A549 (cell line): ENCODE measurements at regions not wholly inside any gene's neighbourhood (a gene's known extent, or its start where the extent isn't known, plus 50 kb on each side); places are given as distances from the start of the nearest gene placed in this dataset.
"Not testable (repeated sequence)": the region's sequence is repeated elsewhere in the genome, so short reads cannot be mapped to it uniquely, and the experiment has no call there.

ENCODE experiments used
- ATAC-seq, 2 experiments: fragments of 200-7000 bp in 1 of 2; fragments of >200 bp in 1 of 2; cut with Nextera tagmentation in 1 of 2; cut with Tn5 transposase in 1 of 2; 3 replicates each; pipeline versions ENCODE4 v1.8.0 to v1.9.1; 2018 to 2020; ENCODE audit warnings: mild to moderate bottlenecking in 1 of 2, moderate library complexity in 1 of 2
- CTCF ChIA-PET: fragments of 300-600 bp; sonication (Branson Sonifier 250); formaldehyde crosslinking; extraction: SDS; loops from one replicate; lab custom pipeline; 2021; ENCODE audit warnings: antibody characterized with exemption, inconsistent platforms; lab: Yijun Ruan, JAX
- POLR2A ChIA-PET: fragments of 350-600 bp; formaldehyde crosslinking; extraction: SDS; loops from one replicate; lab custom pipeline; 2021; ENCODE audit warnings: antibody characterized with exemption, inconsistent platforms; lab: Yijun Ruan, JAX
- DNase-seq, 2 experiments: peaks; one replicate each; pipeline versions ENCODE4 v3.0.0 to v3.0.0-alpha.2; 2011 to 2016; ENCODE audit warnings: low read depth in 1 of 2, low spot score in 1 of 2
- FAIRE-seq: peaks from 2 replicates; lab custom pipeline; 2011; peaks lifted over from hg19 to GRCh38; lab: Jason Lieb, UNC
- H3K27ac ChIP-seq, 2 experiments: fragments of >200 bp; sonication (Bioruptor Twin); formaldehyde crosslinking; 3 replicates each; pipeline ENCODE4 v1.5.1; 2016 to 2017
- H3K4me1 ChIP-seq: fragments of >200 bp; sonication (Bioruptor Twin); formaldehyde crosslinking; 3 replicates; pipeline ENCODE4 v1.6.1; 2016
- H3K4me2 ChIP-seq: fragments of >200 bp; sonication (Bioruptor Twin); formaldehyde crosslinking; 3 replicates; pipeline ENCODE4 v1.6.1; 2016
- H3K4me3 ChIP-seq: fragments of >200 bp; sonication (Bioruptor Twin); formaldehyde crosslinking; 3 replicates; pipeline ENCODE4 v1.5.1; 2016
- H3K9me3 ChIP-seq: fragments of >200 bp; sonication (Bioruptor Twin); formaldehyde crosslinking; 3 replicates; pipeline ENCODE4 v1.6.1; 2016
- CHD4 ChIP-seq: fragments of 200-600 bp; sonication (generic); IDR thresholded peaks from 2 replicates; pipeline ENCODE4 v1.6.1; 2016; ENCODE audit warnings: antibody characterized with exemption, mild to moderate bottlenecking, borderline replicate concordance
- EHF ChIP-seq: fragments of 250-450 bp; sonication (Bioruptor Pico); IDR thresholded peaks from 2 replicates; pipeline ENCODE4 v1.5.0; 2020; ENCODE audit warnings: mild to moderate bottlenecking
- FOSB ChIP-seq: fragments of 250-450 bp; sonication (Bioruptor Pico); IDR thresholded peaks from 2 replicates; pipeline ENCODE4 v1.5.0; 2020; ENCODE audit warnings: mild to moderate bottlenecking, moderate library complexity
- GATA3 ChIP-seq: IDR thresholded peaks from 2 replicates; pipeline ENCODE4 v1.6.1; 2012; ENCODE audit warnings: borderline replicate concordance
- HEYL ChIP-seq: fragments of 250-450 bp; sonication (Bioruptor Pico); IDR thresholded peaks from 2 replicates; pipeline ENCODE4 v1.8.0; 2021; ENCODE audit warnings: mild to moderate bottlenecking, moderate library complexity
- HOXB5 ChIP-seq: fragments of 250-450 bp; sonication (Bioruptor Pico); IDR thresholded peaks from 2 replicates; pipeline ENCODE4 v1.5.0; 2020; ENCODE audit warnings: mild to moderate bottlenecking, moderate library complexity
- JUN ChIP-seq, 2 experiments: fragments of >200 bp; sonication (Bioruptor Twin); formaldehyde crosslinking; IDR thresholded peaks; 2 replicates in 1 of 2; 3 replicates in 1 of 2; pipeline ENCODE4 v1.6.1; 2016 to 2017
- JUNB ChIP-seq: fragments of >200 bp; sonication (Bioruptor Twin); formaldehyde crosslinking; IDR thresholded peaks from 2 replicates; pipeline ENCODE4 v1.6.1; 2016
- KDM1A ChIP-seq: fragments of 200-600 bp; sonication (generic); IDR thresholded peaks from 2 replicates; pipeline ENCODE4 v1.6.1; 2016; ENCODE audit warnings: low read depth, mild to moderate bottlenecking
- KDM5A ChIP-seq: fragments of 200-600 bp; sonication (generic); IDR thresholded peaks from 2 replicates; pipeline ENCODE4 v1.6.1; 2016; ENCODE audit warnings: antibody characterized with exemption, mild to moderate bottlenecking
- MAFK ChIP-seq: fragments of 450-650 bp; IDR thresholded peaks from 2 replicates; pipeline ENCODE4 v1.6.1; 2014; ENCODE audit not compliant: partially characterized antibody
- MAZ ChIP-seq: fragments of 150-350 bp; IDR thresholded peaks from 2 replicates; pipeline ENCODE4 v1.6.1; 2014; ENCODE audit warnings: antibody characterized with exemption, low read depth, low read length, borderline replicate concordance
- MYC ChIP-seq: IDR thresholded peaks from 2 replicates; pipeline ENCODE4 v1.6.1; 2012; ENCODE audit warnings: mild to moderate bottlenecking, inconsistent platforms, low read length, improper control_type of control experiment, borderline replicate concordance
- NPAS2 ChIP-seq: fragments of 250-450 bp; sonication (Bioruptor Pico); IDR thresholded peaks from 2 replicates; pipeline ENCODE4 v1.8.0; 2022; ENCODE audit warnings: mild to moderate bottlenecking, moderate library complexity, borderline replicate concordance
- PHF8 ChIP-seq: fragments of 200-600 bp; sonication (generic); IDR thresholded peaks from 2 replicates; pipeline ENCODE4 v1.6.1; 2016; ENCODE audit warnings: low read depth, mild to moderate bottlenecking, antibody characterized with exemption, moderate library complexity, borderline replicate concordance
- RAD21 ChIP-seq, 2 experiments: fragments of >200 bp in 1 of 2; sonication (Bioruptor Twin) in 1 of 2; formaldehyde crosslinking in 1 of 2; IDR thresholded peaks in 1 of 2; conservative IDR thresholded peaks in 1 of 2; 2 replicates in 1 of 2; 3 replicates in 1 of 2; pipeline ENCODE4 v1.6.1; 2012 to 2018; ENCODE audit warnings: inconsistent platforms in 1 of 2
- RCOR1 ChIP-seq: fragments of 150-350 bp; IDR thresholded peaks from 2 replicates; pipeline ENCODE4 v1.6.1; 2014; ENCODE audit warnings: antibody characterized with exemption, low read length, low read depth
- RNF2 ChIP-seq: fragments of 200-600 bp; sonication (generic); IDR thresholded peaks from 2 replicates; pipeline ENCODE4 v1.6.1; 2016; ENCODE audit warnings: low read depth, mild to moderate bottlenecking, antibody characterized with exemption, moderate library complexity, borderline replicate concordance
- SMC3 ChIP-seq: fragments of >200 bp; sonication (Bioruptor Twin); formaldehyde crosslinking; IDR thresholded peaks from 3 replicates; pipeline ENCODE4 v1.6.1; 2018; ENCODE audit warnings: inconsistent platforms
- ZFP36 ChIP-seq: fragments of 450-650 bp; IDR thresholded peaks from 2 replicates; pipeline ENCODE4 v1.6.1; 2014; ENCODE audit warnings: borderline replicate concordance; ENCODE audit not compliant: partially characterized antibody
- WGBS: methylation state at CpG from one replicate; pipeline ENCODE4 v1.1.6; 2017; ENCODE audit errors: missing lambda C conversion rate; 5-methylcytosine and 5-hydroxymethylcytosine counted together
- TF ChIP-seq, protein P1 (sequence below): fragments of 200-600 bp; sonication (generic); IDR thresholded peaks from 2 replicates; pipeline ENCODE4 v1.6.1; 2016; ENCODE audit warnings: antibody characterized with exemption, mild to moderate bottlenecking, moderate library complexity
- TF ChIP-seq, protein P2 (sequence below): fragments of 150-350 bp; IDR thresholded peaks from 2 replicates; pipeline ENCODE4 v1.6.1; 2014; ENCODE audit warnings: low read depth, mild to moderate bottlenecking, low read length
- TF ChIP-seq, protein P3 (sequence below): IDR thresholded peaks from 2 replicates; pipeline ENCODE4 v1.6.1; 2012; ENCODE audit warnings: low read depth, borderline replicate concordance

DNA sequence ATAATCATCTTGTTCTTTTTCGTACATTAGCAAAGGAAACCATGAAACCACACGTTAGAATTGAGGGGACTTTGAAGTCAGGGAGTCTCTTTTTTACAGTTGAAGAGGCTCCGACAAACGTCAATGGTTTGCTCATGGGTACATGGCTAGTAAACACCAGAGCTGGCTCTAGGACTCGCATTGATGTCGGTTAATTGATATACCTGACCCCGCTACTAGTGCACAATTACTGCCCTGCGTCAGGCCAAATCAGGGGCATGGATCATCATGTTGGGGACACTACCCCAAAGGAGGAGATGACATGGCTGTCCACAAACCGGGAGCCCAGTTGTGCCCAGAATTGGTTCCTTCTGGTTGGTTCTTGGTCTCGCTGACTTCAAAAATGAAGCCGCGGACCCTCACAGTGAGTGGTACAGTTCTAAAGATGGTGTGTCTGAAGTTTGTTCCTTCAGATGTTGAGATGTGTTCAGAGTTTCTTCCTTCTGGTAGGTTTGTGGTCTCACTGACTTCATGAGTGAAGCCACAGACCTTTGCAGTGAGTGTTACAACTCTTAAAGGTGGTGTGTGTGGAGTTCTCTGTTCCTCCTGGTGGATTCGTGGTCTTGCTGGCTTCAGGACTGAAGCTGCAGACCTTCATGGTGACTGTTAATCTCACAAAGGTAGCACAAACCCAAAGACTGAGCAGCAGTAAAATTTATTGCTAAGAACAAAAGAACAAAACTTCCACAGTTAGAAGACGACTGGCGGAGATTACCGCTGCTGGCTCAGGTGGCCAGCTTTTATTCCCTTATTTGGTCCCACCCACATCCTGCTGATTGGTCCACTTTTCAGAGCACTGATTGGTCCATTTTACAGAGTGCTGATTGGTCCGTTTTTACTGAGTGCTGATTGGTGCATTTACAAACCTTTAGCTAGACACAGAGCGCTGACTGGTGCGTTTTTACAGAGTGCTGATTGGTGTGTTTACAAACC, 126.9 kb upstream of the ERRFI1 start:
- Histone ChIP-seq H3K27ac (peak overlapping the region; percentile 64 to 83; a peak in 5 of 6 replicates), H3K4me3 (no peak overlapping the region), H3K4me2 (no peak overlapping the region), H3K9me3 (no peaks in the 10 kb centered on the region), H3K4me1 (peaks cover 22% of the 10 kb centered on the region)
- POLR2A ChIA-PET: no interaction called here
- TF ChIP-seq RCOR1 (no peak), PHF8 (no peak), MAFK (peak; percentile 88)
- FAIRE-seq (no peak), ATAC-seq (no peak), DNase-seq (peak in 1 of 2 experiments; percentile 27)
- WGBS: 93% methylated on average over 19 of the region's 19 CpGs
- CTCF ChIA-PET: interaction anchor here (0.9 kb wide), 1 partner anchor 26 kb away, joined by 3 read pairs; no protein-coding TSS in a partner anchor

DNA sequence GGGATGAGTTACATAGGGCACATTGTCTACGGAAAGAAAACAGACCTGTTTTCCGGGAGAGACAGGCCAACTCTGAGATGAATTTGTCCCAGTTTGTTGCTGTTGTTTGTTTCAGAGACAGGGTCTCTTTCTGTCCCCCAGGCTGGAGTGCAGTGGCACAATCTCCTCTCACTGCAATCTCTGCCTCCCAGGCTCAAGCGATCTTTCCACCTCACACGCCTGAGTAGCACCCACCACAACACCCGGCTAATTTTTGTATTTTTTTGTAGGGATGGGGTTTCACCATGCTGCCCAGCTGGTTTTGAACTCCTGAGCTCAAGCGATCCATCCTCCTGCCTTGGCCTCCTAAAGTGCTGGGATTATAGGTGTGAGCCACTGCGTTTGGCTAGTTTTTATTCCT, 125.5 kb upstream of the ERRFI1 start:
- no peak for DNase-seq
- POLR2A ChIA-PET: no interaction called here
- TF ChIP-seq NPAS2 (CRISPR knock-in tag) (no peak), CHD4 (no peak), JUNB (no peak), EHF (CRISPR knock-in tag) (no peak), RNF2 (no peak), PHF8 (no peak)
- TF ChIP-seq, protein P1, sequence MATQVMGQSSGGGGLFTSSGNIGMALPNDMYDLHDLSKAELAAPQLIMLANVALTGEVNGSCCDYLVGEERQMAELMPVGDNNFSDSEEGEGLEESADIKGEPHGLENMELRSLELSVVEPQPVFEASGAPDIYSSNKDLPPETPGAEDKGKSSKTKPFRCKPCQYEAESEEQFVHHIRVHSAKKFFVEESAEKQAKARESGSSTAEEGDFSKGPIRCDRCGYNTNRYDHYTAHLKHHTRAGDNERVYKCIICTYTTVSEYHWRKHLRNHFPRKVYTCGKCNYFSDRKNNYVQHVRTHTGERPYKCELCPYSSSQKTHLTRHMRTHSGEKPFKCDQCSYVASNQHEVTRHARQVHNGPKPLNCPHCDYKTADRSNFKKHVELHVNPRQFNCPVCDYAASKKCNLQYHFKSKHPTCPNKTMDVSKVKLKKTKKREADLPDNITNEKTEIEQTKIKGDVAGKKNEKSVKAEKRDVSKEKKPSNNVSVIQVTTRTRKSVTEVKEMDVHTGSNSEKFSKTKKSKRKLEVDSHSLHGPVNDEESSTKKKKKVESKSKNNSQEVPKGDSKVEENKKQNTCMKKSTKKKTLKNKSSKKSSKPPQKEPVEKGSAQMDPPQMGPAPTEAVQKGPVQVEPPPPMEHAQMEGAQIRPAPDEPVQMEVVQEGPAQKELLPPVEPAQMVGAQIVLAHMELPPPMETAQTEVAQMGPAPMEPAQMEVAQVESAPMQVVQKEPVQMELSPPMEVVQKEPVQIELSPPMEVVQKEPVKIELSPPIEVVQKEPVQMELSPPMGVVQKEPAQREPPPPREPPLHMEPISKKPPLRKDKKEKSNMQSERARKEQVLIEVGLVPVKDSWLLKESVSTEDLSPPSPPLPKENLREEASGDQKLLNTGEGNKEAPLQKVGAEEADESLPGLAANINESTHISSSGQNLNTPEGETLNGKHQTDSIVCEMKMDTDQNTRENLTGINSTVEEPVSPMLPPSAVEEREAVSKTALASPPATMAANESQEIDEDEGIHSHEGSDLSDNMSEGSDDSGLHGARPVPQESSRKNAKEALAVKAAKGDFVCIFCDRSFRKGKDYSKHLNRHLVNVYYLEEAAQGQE: no peak
- TF ChIP-seq, all 56 proteins: peak for 0
- CTCF ChIA-PET: interaction anchor here (0.9 to 1.0 kb wide), 2 partner anchors 24 to 69 kb away, joined by 3 read pairs; no protein-coding TSS in a partner anchor
- ATAC-seq: no peak
- Histone ChIP-seq H3K4me3 (no peak overlapping the region), H3K4me2 (no peak overlapping the region), H3K4me1 (peaks cover 22% of the 10 kb centered on the region), H3K27ac (peak overlapping the region; percentile 41 to 67; a peak in 4 of 6 replicates), H3K9me3 (no peaks in the 10 kb centered on the region)
- FAIRE-seq: no peak
- WGBS: 83% methylated on average over 7 of the region's 7 CpGs

DNA sequence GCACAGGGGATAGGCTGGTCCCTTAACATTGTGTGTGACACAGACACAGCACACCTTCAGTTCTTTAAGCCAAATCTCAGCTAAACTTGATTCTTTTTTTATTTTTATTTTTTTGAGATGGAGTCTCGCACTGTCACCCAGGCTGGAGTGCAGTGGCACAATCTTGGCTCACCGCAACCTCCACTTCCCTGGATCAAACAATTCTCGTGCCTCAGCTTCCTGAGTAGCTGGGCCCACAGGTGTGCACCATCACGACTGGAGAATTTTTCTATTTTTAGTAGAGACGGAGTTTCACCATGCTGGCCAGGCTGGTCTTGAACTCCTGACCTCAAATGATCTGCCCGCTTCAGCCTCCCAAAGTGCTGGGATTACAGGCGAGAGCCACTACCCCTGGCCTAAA, 123.6 kb upstream of the ERRFI1 start:
- FAIRE-seq, H3K4me1 ChIP-seq, POLR2A ChIA-PET, ATAC-seq, H3K4me3 ChIP-seq, H3K9me3 ChIP-seq, DNase-seq, H3K4me2 ChIP-seq: not testable (repeated sequence)
- CTCF ChIA-PET: interaction anchor here (1.1 kb wide), 1 partner anchor 164 kb away, joined by 3 read pairs; no protein-coding TSS in a partner anchor
- peak overlapping the region in 1 of 2 experiments; percentile 31; a peak in 2 of 6 replicates for H3K27ac ChIP-seq
- WGBS: 88% methylated on average over 7 of the region's 7 CpGs

DNA sequence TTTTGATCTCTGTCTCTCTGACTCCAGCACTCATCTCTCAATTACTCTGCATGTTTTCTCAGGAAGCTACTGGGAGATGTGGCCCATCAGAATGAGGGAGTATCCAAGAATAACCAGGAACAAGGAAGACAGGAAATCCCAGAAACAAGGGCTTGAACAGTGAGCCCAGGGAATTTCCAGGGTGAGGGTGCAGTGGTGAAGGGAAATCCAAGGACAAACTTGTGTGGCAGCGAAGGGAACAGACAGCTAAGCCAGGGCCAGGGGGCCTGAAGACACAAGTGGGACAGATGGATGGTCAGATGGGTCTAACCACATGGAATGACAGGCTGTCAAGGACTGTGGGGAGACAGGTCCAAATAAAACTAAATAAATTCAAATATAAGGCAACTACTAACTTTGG, 121.8 kb upstream of the ERRFI1 start:
- 89% methylated on average over 1 of the region's 1 CpG for WGBS
- Histone ChIP-seq H3K4me1 (no peaks in the 10 kb centered on the region), H3K4me2 (no peak overlapping the region), H3K4me3 (no peak overlapping the region), H3K9me3 (no peaks in the 10 kb centered on the region), H3K27ac (peak overlapping the region; percentile 12 to 64; a peak in 4 of 6 replicates)
- POLR2A ChIA-PET: no interaction called here
- FAIRE-seq (no peak), ATAC-seq (no peak), DNase-seq (no peak)
- CTCF ChIA-PET: no interaction called here
- TF ChIP-seq RCOR1: no peak
- no peak for TF ChIP-seq GATA3
- TF ChIP-seq KDM5A: no peak
- TF ChIP-seq HEYL (CRISPR knock-in tag): no peak
- TF ChIP-seq KDM1A: no peak
- TF ChIP-seq JUN (IDR thresholded peaks at IDR 0.05): no peak
- TF ChIP-seq HOXB5 (CRISPR knock-in tag): no peak
- no peak for TF ChIP-seq ZFP36
- TF ChIP-seq, protein P2, sequence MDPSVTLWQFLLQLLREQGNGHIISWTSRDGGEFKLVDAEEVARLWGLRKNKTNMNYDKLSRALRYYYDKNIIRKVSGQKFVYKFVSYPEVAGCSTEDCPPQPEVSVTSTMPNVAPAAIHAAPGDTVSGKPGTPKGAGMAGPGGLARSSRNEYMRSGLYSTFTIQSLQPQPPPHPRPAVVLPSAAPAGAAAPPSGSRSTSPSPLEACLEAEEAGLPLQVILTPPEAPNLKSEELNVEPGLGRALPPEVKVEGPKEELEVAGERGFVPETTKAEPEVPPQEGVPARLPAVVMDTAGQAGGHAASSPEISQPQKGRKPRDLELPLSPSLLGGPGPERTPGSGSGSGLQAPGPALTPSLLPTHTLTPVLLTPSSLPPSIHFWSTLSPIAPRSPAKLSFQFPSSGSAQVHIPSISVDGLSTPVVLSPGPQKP: no peak
- TF ChIP-seq SMC3: no peak
- TF ChIP-seq, protein P3, sequence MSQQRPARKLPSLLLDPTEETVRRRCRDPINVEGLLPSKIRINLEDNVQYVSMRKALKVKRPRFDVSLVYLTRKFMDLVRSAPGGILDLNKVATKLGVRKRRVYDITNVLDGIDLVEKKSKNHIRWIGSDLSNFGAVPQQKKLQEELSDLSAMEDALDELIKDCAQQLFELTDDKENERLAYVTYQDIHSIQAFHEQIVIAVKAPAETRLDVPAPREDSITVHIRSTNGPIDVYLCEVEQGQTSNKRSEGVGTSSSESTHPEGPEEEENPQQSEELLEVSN: no peak
- TF ChIP-seq MAZ: no peak
- TF ChIP-seq CHD4: no peak
- TF ChIP-seq FOSB (CRISPR knock-in tag): no peak
- no peak for TF ChIP-seq MYC
- no peak for TF ChIP-seq RAD21 (conservative IDR thresholded peaks at IDR 0.05 in 1 of 2, IDR thresholded peaks at IDR 0.05 in 1 of 2)
